H9 (cell line): ENCODE measurements at regions not wholly inside any gene's neighbourhood (a gene's known extent, or its start where the extent isn't known, plus 50 kb on each side); places are given as distances from the start of the nearest gene placed in this dataset.

Experiments
- DNase-seq: peaks from one replicate; pipeline ENCODE4 v3.0.0-alpha.2; 2017
- H2AFZ ChIP-seq: one replicate; pipeline ENCODE4 v1.6.1; 2013; ENCODE audit warnings: mild to moderate bottlenecking, low read length, control low read depth, moderate library complexity
- H2AK5ac ChIP-seq: 2 replicates; pipeline ENCODE4 v1.6.1; 2013; ENCODE audit warnings: low read length, control low read depth, mixed read lengths; ENCODE audit not compliant: insufficient read length
- H2BK120ac ChIP-seq: one replicate; pipeline ENCODE4 v1.6.1; 2013; ENCODE audit warnings: low read depth, mild to moderate bottlenecking, low read length, control low read depth, inconsistent platforms; ENCODE audit not compliant: poor library complexity, severe bottlenecking
- H2BK12ac ChIP-seq: 2 replicates; pipeline ENCODE4 v1.6.1; 2013; ENCODE audit warnings: low read length, control low read depth, mixed read lengths, low read depth; ENCODE audit not compliant: insufficient read length
- H2BK15ac ChIP-seq: 2 replicates; pipeline ENCODE4 v1.6.1; 2013; ENCODE audit warnings: low read depth, low read length, control low read depth
- H2BK20ac ChIP-seq: one replicate; pipeline ENCODE4 v1.6.1; 2013; ENCODE audit warnings: low read depth, mild to moderate bottlenecking, low read length, control low read depth, inconsistent platforms; ENCODE audit not compliant: poor library complexity, severe bottlenecking
- H2BK5ac ChIP-seq: 2 replicates; pipeline ENCODE4 v1.6.1; 2013; ENCODE audit warnings: low read length, control low read depth, mixed read lengths; ENCODE audit not compliant: insufficient read length
- H3K14ac ChIP-seq: 2 replicates; pipeline ENCODE4 v1.6.1; 2013; ENCODE audit warnings: low read length, control low read depth; ENCODE audit not compliant: insufficient read depth
- H3K18ac ChIP-seq: 2 replicates; pipeline ENCODE4 v1.6.1; 2013; ENCODE audit warnings: low read depth, mild to moderate bottlenecking, mixed read lengths, low read length, control low read depth; ENCODE audit not compliant: insufficient read length
- H3K23ac ChIP-seq: 2 replicates; pipeline ENCODE4 v1.6.1; 2013; ENCODE audit warnings: low read length, control low read depth, mixed read lengths, low read depth; ENCODE audit not compliant: insufficient read length
- H3K23me2 ChIP-seq: 2 replicates; pipeline ENCODE4 v1.6.1; 2013; ENCODE audit warnings: low read depth, mild to moderate bottlenecking, mixed read lengths, low read length, control low read depth; ENCODE audit not compliant: insufficient read length, poor library complexity, severe bottlenecking
- H3K27ac ChIP-seq: 2 replicates; pipeline ENCODE4 v1.5.1; 2013; ENCODE audit warnings: low read length, control low read depth, mixed read lengths, low read depth; ENCODE audit not compliant: insufficient read length
- H3K27me3 ChIP-seq: 2 replicates; pipeline ENCODE4 v1.6.1; 2013; ENCODE audit warnings: low read length, control low read depth, inconsistent platforms; ENCODE audit not compliant: insufficient read depth
- H3K4ac ChIP-seq: 2 replicates; pipeline ENCODE4 v1.6.1; 2013; ENCODE audit warnings: low read depth, mild to moderate bottlenecking, control low read depth, inconsistent platforms, low read length, moderate library complexity
- H3K4me1 ChIP-seq: 2 replicates; pipeline ENCODE4 v1.6.1; 2013; ENCODE audit warnings: low read length, control low read depth, inconsistent platforms; ENCODE audit not compliant: insufficient read depth
- H3K4me2 ChIP-seq: 2 replicates; pipeline ENCODE4 v1.6.1; 2013; ENCODE audit warnings: low read length, control low read depth, mixed read lengths; ENCODE audit not compliant: insufficient read length, insufficient read depth
- H3K56ac ChIP-seq: 2 replicates; pipeline ENCODE4 v1.6.1; 2013; ENCODE audit warnings: low read depth, mild to moderate bottlenecking, mixed read lengths, low read length, control low read depth; ENCODE audit not compliant: insufficient read length
- H3K79me1 ChIP-seq: 2 replicates; pipeline ENCODE4 v1.6.1; 2013; ENCODE audit warnings: low read depth, mild to moderate bottlenecking, moderate library complexity, low read length, control low read depth, inconsistent platforms; ENCODE audit not compliant: insufficient read depth, poor library complexity, severe bottlenecking
- H3K79me2 ChIP-seq: 2 replicates; pipeline ENCODE4 v1.6.1; 2013; ENCODE audit warnings: low read length, control low read depth, inconsistent platforms; ENCODE audit not compliant: insufficient read depth
- H3K9ac ChIP-seq: 2 replicates; pipeline ENCODE4 v1.6.1; 2013; ENCODE audit warnings: low read length, control low read depth, mixed read lengths; ENCODE audit not compliant: insufficient read length; ENCODE audit errors: extremely low read depth
- H3K9me3 ChIP-seq: one replicate; pipeline ENCODE4 v1.6.1; 2013; ENCODE audit warnings: low read depth, low read length, inconsistent platforms; ENCODE audit not compliant: control insufficient read depth
- H3T11ph ChIP-seq: one replicate; pipeline ENCODE4 v1.6.1; 2013; ENCODE audit warnings: mild to moderate bottlenecking, low read length, control low read depth, inconsistent platforms
- H4K20me1 ChIP-seq: one replicate; pipeline ENCODE4 v1.6.1; 2013; ENCODE audit not compliant: control insufficient read depth, insufficient read length, insufficient read depth
- H4K5ac ChIP-seq: 2 replicates; pipeline ENCODE4 v1.6.1; 2013; ENCODE audit warnings: low read depth, mild to moderate bottlenecking, mixed read lengths, low read length, control low read depth; ENCODE audit not compliant: insufficient read length
- H4K8ac ChIP-seq: replicated peaks from 2 replicates; pipeline ENCODE4 v1.6.1; 2013; ENCODE audit warnings: low read length, control low read depth, mixed read lengths, low read depth; ENCODE audit not compliant: insufficient read length
- H4K91ac ChIP-seq: 2 replicates; pipeline ENCODE4 v1.6.1; 2013; ENCODE audit warnings: low read depth, mild to moderate bottlenecking, moderate library complexity, mixed read lengths, low read length, control low read depth; ENCODE audit not compliant: insufficient read length
- H3K27ac Mint-ChIP-seq, 3 experiments: 2 replicates in 2 of 3; 3 replicates in 1 of 3; pipeline ENCODE4 v1.8.0; 2020 to 2021; ENCODE audit warnings: mixed read lengths in 3 of 3, mild to moderate bottlenecking in 1 of 3, moderate library complexity in 1 of 3
- H3K27me3 Mint-ChIP-seq: 2 replicates; pipeline ENCODE4 v1.8.0; 2021; ENCODE audit warnings: low read depth, mild to moderate bottlenecking, moderate library complexity, mixed read lengths
- H3K36me3 Mint-ChIP-seq, 3 experiments: 2 replicates in 2 of 3; 3 replicates in 1 of 3; pipeline ENCODE4 v1.8.0; 2020 to 2021; ENCODE audit warnings: low read depth in 3 of 3, mixed read lengths in 3 of 3; ENCODE audit not compliant: insufficient read depth in 1 of 3
- H3K4me1 Mint-ChIP-seq, 2 experiments: 2 replicates each; pipeline ENCODE4 v1.8.0; 2020; ENCODE audit warnings: mixed read lengths in 2 of 2
- H3K4me3 Mint-ChIP-seq, 2 experiments: 2 replicates in 1 of 2; 3 replicates in 1 of 2; pipeline ENCODE4 v1.8.0; 2020 to 2021; ENCODE audit warnings: mild to moderate bottlenecking in 2 of 2, mixed read lengths in 2 of 2, moderate library complexity in 1 of 2
- H3K9me3 Mint-ChIP-seq, 2 experiments: 2 replicates in 1 of 2; 3 replicates in 1 of 2; pipeline ENCODE4 v1.8.0; 2020; ENCODE audit warnings: mild to moderate bottlenecking in 2 of 2, mixed read lengths in 2 of 2, moderate library complexity in 1 of 2
- CTCF ChIP-seq: fragments of 200-600 bp; sonication (generic); conservative IDR thresholded peaks from 3 replicates; pipeline ENCODE4 v1.8.0; 2021; ENCODE audit warnings: antibody characterized with exemption, mild to moderate bottlenecking
- WGBS: extraction: QIAGEN DNeasy Blood & Tissue Kit; methylation state at CpG from one replicate; pipeline ENCODE4 v1.1.7; 2013; ENCODE audit warnings: missing lambda C conversion rate, low lambda C conversion rate, mixed read lengths; ENCODE audit not compliant: insufficient read length; ENCODE audit errors: extremely low coverage; 5-methylcytosine and 5-hydroxymethylcytosine counted together

GRCh38 chr13:78934336-78934735 lies 275.4 kb upstream of the OBI1 start:
- Histone ChIP-seq H3K56ac (no peak overlapping the region), H3K9ac (no peak overlapping the region), H3T11ph (no peak overlapping the region), H3K14ac (no peak overlapping the region), H4K8ac (no peak overlapping the region), H2BK5ac (no peak overlapping the region), H3K4me1 (no peaks in the 10 kb centered on the region), H2BK15ac (no peak overlapping the region), H3K27me3 (no peaks in the 10 kb centered on the region), H2AFZ (peak overlapping the region; percentile 57), H3K18ac (no peak overlapping the region), H3K23ac (no peak overlapping the region), H3K4me2 (no peak overlapping the region), H4K91ac (no peak overlapping the region), H3K79me2 (no peaks in the 10 kb centered on the region), H3K4ac (no peak overlapping the region), H2AK5ac (no peak overlapping the region), H2BK20ac (no peak overlapping the region), H3K9me3 (no peaks in the 10 kb centered on the region), H2BK120ac (no peak overlapping the region), H3K79me1 (no peaks in the 10 kb centered on the region), H4K20me1 (no peaks in the 10 kb centered on the region), H2BK12ac (no peak overlapping the region), H4K5ac (no peak overlapping the region), H3K23me2 (no peaks in the 10 kb centered on the region), H3K27ac (no peak overlapping the region)
- Mint-ChIP-seq H3K27me3 (no peaks in the 10 kb centered on the region), H3K4me3 (no peak overlapping the region), H3K9me3 (no peaks in the 10 kb centered on the region), H3K4me1 (peaks cover 0 to 5% of the 10 kb centered on the region in 2 experiments; a peak in 2 of 4 replicates), H3K27ac (no peak overlapping the region), H3K36me3 (no peaks in the 10 kb centered on the region)
- no CpG with 5 or more reads among the region's 13 CpGs for WGBS
- no peak for TF ChIP-seq CTCF
- DNase-seq, result no peak
